H54 (cell line): ENCODE measurements at regions not wholly inside any gene's neighbourhood (a gene's known extent, or its start where the extent isn't known, plus 50 kb on each side); places are given as distances from the start of the nearest gene placed in this dataset.

Experiments used
- DNase-seq: peaks from one replicate; pipeline ENCODE4 v3.0.0; 2011; ENCODE audit warnings: low spot score, mixed read lengths; ENCODE audit not compliant: insufficient read length
- FAIRE-seq: peaks from 3 replicates; lab custom pipeline; 2011; peaks lifted over from hg19 to GRCh38; lab: Jason Lieb, UNC
- POLR2A ChIP-seq: IDR thresholded peaks from 2 replicates; pipeline ENCODE4 v1.6.1; 2011; ENCODE audit warnings: low read depth, mild to moderate bottlenecking, low read length

- DNase-seq (no peak), FAIRE-seq (no peak)
- TF ChIP-seq POLR2A = no peak
Measured at GRCh38 chr5:111574311-111574710, 62.0 kb upstream of the STARD4 start.

DNA sequence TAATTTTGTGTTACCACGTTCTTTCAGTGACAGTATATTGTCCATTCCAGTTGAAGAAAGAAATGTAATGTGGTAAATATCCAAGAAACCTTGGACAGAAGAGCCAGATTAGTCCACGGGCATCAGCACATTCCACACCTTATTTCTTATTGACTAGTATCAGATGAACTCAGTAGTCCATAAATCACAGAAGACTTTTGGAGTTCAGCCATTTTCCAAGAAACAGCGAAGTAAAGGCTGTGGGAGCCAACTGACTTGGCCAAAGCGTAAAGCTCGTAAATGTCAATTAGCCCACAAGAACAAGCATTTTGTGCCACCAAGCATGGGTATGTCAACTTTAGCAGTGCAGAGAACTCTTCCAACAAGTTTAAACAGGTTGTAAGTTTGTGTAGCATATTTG lies 60.2 kb upstream of the STARD4 start:
- DNase-seq = no peak
- TF ChIP-seq POLR2A = no peak
- FAIRE-seq = no peak

- no peak for DNase-seq
- no peak for FAIRE-seq
- no peak for TF ChIP-seq POLR2A
Measured at GRCh38 chr5:111563031-111563822, 50.9 kb upstream of the STARD4 start.

DNA sequence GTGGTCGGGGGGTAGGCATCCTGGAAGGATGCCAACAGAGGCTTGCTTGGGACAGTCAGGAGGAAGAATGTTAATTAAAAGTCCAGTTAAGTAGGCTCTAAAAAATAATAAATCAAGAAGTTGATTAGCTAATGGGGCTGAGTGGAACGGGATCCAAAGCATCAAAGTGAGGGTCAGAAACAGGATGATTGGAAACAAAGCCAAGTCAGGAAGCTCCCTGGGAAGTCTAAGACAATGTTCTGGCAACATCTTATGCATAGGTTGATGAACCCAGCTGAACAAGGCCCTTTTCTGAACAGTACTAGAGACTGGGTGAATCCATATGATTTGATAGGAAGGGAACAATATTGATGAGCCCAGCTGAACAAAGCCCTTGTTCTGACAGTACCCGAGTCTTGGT lies 50.2 kb upstream of the STARD4 start:
- no peak for DNase-seq
- no peak for FAIRE-seq
- TF ChIP-seq POLR2A = no peak
